Peyer's patch (tissue), 4 donors: ENCODE measurements at regions not wholly inside any gene's neighbourhood (a gene's known extent, or its start where the extent isn't known, plus 50 kb on each side); places are given as distances from the start of the nearest gene placed in this dataset.

Experiments used
- DNase-seq, 3 donors: peaks; one replicate each; pipeline ENCODE4 v3.0.0-alpha.2; 2017 to 2019
- H3K27ac ChIP-seq, 4 donors: fragments of 200-600 bp; sonication (generic); one replicate each; pipeline ENCODE4 v1.5.1; 2016 to 2019
- H3K27me3 ChIP-seq, 2 donors: fragments of 200-600 bp; sonication (generic); one replicate each; pipeline ENCODE4 v1.5.1; 2019
- H3K36me3 ChIP-seq, 3 donors: fragments of 200-600 bp; sonication (generic); one replicate each; pipeline ENCODE4 v1.5.1; 2016 to 2019
- H3K4me1 ChIP-seq, 4 donors: fragments of 200-600 bp; sonication (generic); one replicate each; pipeline ENCODE4 v1.5.1; 2016 to 2019
- H3K4me3 ChIP-seq, 4 donors: fragments of 200-600 bp; sonication (generic); 1 replicate in 3 of 4; 2 replicates in 1 of 4; pipeline ENCODE4 v1.5.1; 2016 to 2019; ENCODE audit warnings: mild to moderate bottlenecking in 1 of 4
- H3K9me3 ChIP-seq, 4 donors: fragments of 200-600 bp; sonication (generic); one replicate each; pipeline ENCODE4 v1.5.1; 2016 to 2019; ENCODE audit warnings: mild to moderate bottlenecking in 1 of 4
- CTCF ChIP-seq, 6 experiments: fragments of 450-650 bp in 4 of 6; fragments of 200-600 bp in 2 of 6; sonication (generic) in 1 of 6; IDR thresholded peaks; one replicate each; pipeline ENCODE4 v1.5.1; 2017 to 2019; ENCODE audit warnings: antibody characterized with exemption in 6 of 6, mild to moderate bottlenecking in 3 of 6, moderate library complexity in 1 of 6
- POLR2A ChIP-seq, 2 donors: fragments of 450-650 bp; IDR thresholded peaks; one replicate each; pipeline ENCODE4 v1.5.1; 2017; ENCODE audit warnings: antibody characterized with exemption in 2 of 2, mild to moderate bottlenecking in 2 of 2, moderate library complexity in 2 of 2

GRCh38 chr11:32297611-32298011 lies 137.7 kb downstream of the WT1 start:
- H3K4me3 ChIP-seq = no peak overlapping the region
- TF ChIP-seq CTCF (IDR thresholded peaks at IDR 0.05) (peak in 3 of 6 experiments; percentile 15 to 22 (median 17)), POLR2A (IDR thresholded peaks at IDR 0.05) (no peak)

GRCh38 chr11:32302826-32303225 lies 132.5 kb downstream of the WT1 start:
- Histone ChIP-seq H3K4me1 (no peaks in the 10 kb centered on the region), H3K9me3 (no peaks in the 10 kb centered on the region), H3K27me3 (no peaks in the 10 kb centered on the region), H3K27ac (no peak overlapping the region), H3K36me3 (no peaks in the 10 kb centered on the region), H3K4me3 (no peak overlapping the region)
- DNase-seq = no peak
- TF ChIP-seq CTCF (IDR thresholded peaks at IDR 0.05) (no peak), POLR2A (IDR thresholded peaks at IDR 0.05) (no peak)

More at GRCh38 chr11:32297611-32298011, 137.7 kb downstream of the WT1 start:
- H3K9me3 ChIP-seq = no peaks in the 10 kb centered on the region
- DNase-seq = no peak
- no peaks in the 10 kb centered on the region for H3K27me3 ChIP-seq
- H3K36me3 ChIP-seq = no peaks in the 10 kb centered on the region
- H3K27ac ChIP-seq = no peak overlapping the region
- no peaks in the 10 kb centered on the region for H3K4me1 ChIP-seq

- Histone ChIP-seq H3K27ac (no peak overlapping the region), H3K36me3 (no peaks in the 10 kb centered on the region), H3K9me3 (no peaks in the 10 kb centered on the region), H3K4me1 (no peaks in the 10 kb centered on the region), H3K27me3 (no peaks in the 10 kb centered on the region), H3K4me3 (no peak overlapping the region)
- no peak for DNase-seq
- TF ChIP-seq POLR2A (IDR thresholded peaks at IDR 0.05) (no peak), CTCF (IDR thresholded peaks at IDR 0.05) (no peak)
Measured at GRCh38 chr11:32304521-32304920, 130.8 kb downstream of the WT1 start.

- H3K9me3 ChIP-seq = no peaks in the 10 kb centered on the region
- no peak overlapping the region for H3K4me3 ChIP-seq
- no peaks in the 10 kb centered on the region for H3K4me1 ChIP-seq
- no peak for TF ChIP-seq CTCF (IDR thresholded peaks at IDR 0.05)
- TF ChIP-seq POLR2A (IDR thresholded peaks at IDR 0.05) = no peak
- no peak for DNase-seq
- H3K27me3 ChIP-seq = no peaks in the 10 kb centered on the region
- no peak overlapping the region for H3K27ac ChIP-seq
- no peaks in the 10 kb centered on the region for H3K36me3 ChIP-seq
Measured at GRCh38 chr11:32305460-32305859, 129.9 kb downstream of the WT1 start.

GRCh38 chr11:32307471-32307870 lies 127.9 kb downstream of the WT1 start:
- Histone ChIP-seq H3K9me3 (no peaks in the 10 kb centered on the region), H3K4me3 (no peak overlapping the region), H3K4me1 (no peaks in the 10 kb centered on the region), H3K36me3 (no peaks in the 10 kb centered on the region), H3K27ac (no peak overlapping the region), H3K27me3 (no peaks in the 10 kb centered on the region)
- DNase-seq = no peak
- TF ChIP-seq CTCF (IDR thresholded peaks at IDR 0.05) (no peak), POLR2A (IDR thresholded peaks at IDR 0.05) (no peak)

- no peak for DNase-seq
- TF ChIP-seq CTCF (IDR thresholded peaks at IDR 0.05) (no peak), POLR2A (IDR thresholded peaks at IDR 0.05) (no peak)
- Histone ChIP-seq H3K27ac (no peak overlapping the region), H3K27me3 (no peaks in the 10 kb centered on the region), H3K9me3 (no peaks in the 10 kb centered on the region), H3K4me1 (no peaks in the 10 kb centered on the region), H3K36me3 (no peaks in the 10 kb centered on the region), H3K4me3 (no peak overlapping the region)
Measured at GRCh38 chr11:32307913-32308312, 127.4 kb downstream of the WT1 start.
